GM18507 (cell line): ENCODE measurements at regions not wholly inside any gene's neighbourhood (a gene's known extent, or its start where the extent isn't known, plus 50 kb on each side); places are given as distances from the start of the nearest gene placed in this dataset.

Experiments used
- DNase-seq: peaks from one replicate; pipeline ENCODE4 v3.0.0; 2011; ENCODE audit warnings: low read depth; ENCODE audit not compliant: insufficient read length; ENCODE audit errors: extremely low spot score
- FAIRE-seq: peaks from 2 replicates; lab custom pipeline; 2011; peaks lifted over from hg19 to GRCh38; lab: Jason Lieb, UNC

- peak; percentile 33 for DNase-seq
Observed at GRCh38 chr16:31700530-31701388, 172.8 kb upstream of the ZNF267 start.

DNA sequence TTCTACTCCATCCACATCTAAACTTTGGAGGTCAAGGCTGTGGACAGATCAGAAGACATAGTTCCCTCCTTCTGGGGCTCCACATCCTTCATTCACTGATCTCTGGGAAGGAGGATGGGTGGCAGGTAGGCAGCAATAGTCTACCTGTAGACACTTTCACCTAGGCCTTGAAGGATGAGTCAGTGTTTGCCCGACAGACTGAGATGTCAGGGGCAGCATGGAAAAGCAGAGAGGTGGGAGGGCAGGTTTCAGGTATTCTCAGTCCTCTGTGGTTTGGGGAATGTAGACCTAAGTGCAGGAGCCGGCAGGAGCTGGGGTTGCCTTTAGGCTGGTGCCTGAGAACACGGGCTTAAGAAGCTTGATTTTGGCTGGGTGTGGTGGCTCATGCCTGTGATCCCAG lies 171.9 kb upstream of the ZNF267 start:
- FAIRE-seq (no peak), DNase-seq (no peak)

More at GRCh38 chr16:31700530-31701388, 172.8 kb upstream of the ZNF267 start:
- FAIRE-seq: peak; percentile 95

GRCh38 chr16:31702796-31703195 lies 170.8 kb upstream of the ZNF267 start:
- no peak for FAIRE-seq
- no peak for DNase-seq

GRCh38 chr16:31703526-31704128 lies 170.0 kb upstream of the ZNF267 start:
- FAIRE-seq: no peak

GRCh38 chr16:31704138-31704537 lies 169.5 kb upstream of the ZNF267 start:
- DNase-seq (no peak), FAIRE-seq (no peak)

More at GRCh38 chr16:31703526-31704128, 170.0 kb upstream of the ZNF267 start:
- DNase-seq: no peak

GRCh38 chr16:31705371-31705770 lies 168.2 kb upstream of the ZNF267 start:
- DNase-seq (no peak), FAIRE-seq (no peak)

DNA sequence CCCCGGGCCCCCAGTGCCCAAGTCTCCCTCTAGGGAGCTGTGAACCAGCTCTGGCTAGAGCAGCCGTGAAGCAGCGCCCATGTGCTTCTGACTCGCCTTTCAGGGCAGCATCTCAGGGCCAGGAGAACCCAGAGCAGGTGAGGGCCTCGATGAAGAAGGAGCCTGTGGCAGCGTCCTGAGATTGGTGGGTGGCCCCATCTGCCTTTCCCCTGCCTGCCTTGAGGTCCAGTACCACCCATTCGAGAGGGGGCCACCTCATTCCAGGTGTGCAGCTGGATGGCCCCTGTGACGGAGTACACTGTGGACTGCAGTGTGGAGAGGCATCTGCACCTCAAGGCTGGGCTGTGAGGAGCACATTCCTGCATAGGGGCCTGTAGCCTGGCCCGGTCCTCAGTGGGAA lies 167.3 kb upstream of the ZNF267 start:
- no peak for DNase-seq
- no peak for FAIRE-seq

GRCh38 chr16:31706925-31707324 lies 166.7 kb upstream of the ZNF267 start:
- FAIRE-seq (no peak), DNase-seq (no peak)

DNA sequence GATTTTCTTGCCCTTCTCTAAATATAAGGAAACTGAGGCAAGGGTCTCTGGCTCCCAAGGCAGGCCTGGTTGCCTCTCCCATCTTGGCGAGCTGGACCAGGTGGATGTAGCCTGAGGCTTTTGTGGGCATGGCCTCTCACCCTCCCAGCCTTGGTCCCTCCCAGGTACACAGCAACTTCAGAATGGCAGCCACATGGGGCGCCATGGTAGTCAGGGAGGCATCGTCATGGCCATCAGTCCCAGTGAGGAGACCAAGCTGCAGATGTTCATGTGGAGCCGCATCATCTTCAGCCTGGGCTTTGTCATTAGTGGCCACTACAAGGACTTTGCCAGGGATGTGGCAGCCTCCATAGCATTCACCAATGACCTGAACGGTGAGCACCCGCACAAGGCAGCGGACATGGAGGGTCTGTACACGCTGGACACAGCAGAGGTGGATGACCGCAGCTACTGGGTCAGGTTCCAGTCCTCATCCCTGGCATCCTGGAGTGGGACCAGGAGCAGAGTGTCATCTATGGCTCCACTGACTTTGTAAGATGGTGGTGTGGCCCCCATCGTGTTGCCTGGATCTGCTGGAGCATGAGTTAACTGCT lies 165.8 kb upstream of the ZNF267 start:
- DNase-seq (no peak), FAIRE-seq (no peak)

GRCh38 chr16:31708348-31708747 lies 165.3 kb upstream of the ZNF267 start:
- no peak for DNase-seq
- FAIRE-seq: no peak

DNA sequence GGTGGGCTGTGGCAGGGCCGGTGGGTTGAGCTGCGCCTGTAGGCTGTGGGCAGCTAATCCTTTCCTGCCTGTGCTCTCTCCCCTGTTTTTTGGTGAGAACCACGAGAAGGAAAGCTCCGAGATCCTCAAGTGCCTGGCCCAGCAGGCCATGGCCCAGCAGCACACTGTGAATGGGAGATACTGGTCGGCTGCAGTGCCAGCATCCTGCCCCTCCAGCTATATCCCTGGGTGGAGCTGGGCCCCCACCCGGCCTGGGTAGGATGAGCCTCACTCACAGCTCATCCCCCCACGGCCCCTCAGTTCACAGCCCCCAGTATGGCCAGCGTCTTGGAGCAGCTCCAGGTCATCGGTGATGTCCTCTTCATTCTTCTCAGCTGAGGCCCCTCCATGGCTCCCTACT lies 164.4 kb upstream of the ZNF267 start:
- FAIRE-seq (no peak), DNase-seq (no peak)

GRCh38 chr16:31710134-31710533 lies 163.5 kb upstream of the ZNF267 start:
- FAIRE-seq (no peak), DNase-seq (no peak)

DNA sequence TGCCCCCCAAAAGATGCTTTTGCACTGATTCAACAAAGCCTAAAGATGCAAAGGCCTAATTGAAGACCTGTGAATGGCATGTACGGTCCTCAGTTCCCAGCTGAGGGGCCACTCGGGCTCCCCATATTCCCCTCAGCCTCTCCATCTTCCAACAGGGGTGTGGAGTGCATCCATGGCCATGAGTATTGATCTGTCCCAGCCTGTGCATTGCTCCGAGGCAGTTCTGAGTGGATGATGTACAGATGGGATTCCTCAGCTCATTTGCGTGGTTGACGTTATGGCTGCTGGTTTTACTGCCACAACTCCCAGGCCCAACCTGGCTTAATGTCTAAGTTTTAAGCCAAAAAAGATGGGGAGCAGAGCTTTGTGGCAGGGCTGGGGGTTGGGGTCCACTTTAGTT lies 162.7 kb upstream of the ZNF267 start:
- DNase-seq (no peak), FAIRE-seq (no peak)

DNA sequence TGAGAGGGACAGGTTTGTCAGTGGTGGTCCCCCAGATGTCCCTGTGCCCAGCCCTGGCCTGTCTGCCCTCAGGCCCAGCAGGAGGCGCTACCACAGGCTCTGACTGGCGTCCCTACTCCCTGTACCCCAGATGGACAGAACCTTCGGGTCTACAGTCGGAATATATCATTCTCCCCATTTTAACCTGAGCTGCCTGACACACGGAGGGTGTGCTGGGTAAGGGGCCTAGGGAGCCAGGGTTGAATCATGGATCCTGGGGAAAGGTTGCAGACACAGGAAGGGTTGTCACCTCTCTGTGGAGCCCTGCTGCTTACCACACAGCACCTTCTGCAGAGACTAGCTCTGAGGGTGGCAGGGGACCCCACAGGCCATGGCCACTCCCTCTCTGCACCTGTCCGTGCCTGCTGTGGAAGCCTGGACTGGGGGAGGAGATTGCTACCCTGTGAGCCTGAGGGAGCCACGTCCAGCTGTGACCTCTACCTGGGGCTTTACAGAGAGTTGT lies 162.2 kb upstream of the ZNF267 start:
- DNase-seq: no peak
- no peak for FAIRE-seq

DNA sequence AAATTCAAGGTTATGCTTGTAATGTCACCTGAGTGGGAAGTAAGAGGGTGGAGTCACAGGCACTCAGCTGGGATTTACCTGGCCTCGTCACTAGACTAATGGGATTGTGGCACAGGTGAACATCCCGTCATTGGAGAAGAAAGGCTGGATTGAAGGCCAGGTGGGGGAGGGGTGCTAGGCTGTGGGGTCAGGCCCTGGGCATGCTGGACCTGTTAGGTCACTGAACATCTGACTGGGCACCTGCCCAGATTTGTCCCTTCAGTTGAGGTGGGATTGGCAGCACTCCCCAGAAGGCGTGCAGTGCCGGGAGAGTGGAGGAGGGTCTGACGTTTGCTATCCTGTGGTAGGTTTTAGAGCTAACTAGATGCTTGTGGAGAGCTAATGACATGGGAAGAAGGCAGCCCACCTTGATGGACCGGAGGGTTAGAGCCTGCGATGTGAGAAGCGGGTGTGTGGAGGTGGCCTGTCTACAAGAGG lies 161.5 kb upstream of the ZNF267 start:
- no peak for DNase-seq

DNA sequence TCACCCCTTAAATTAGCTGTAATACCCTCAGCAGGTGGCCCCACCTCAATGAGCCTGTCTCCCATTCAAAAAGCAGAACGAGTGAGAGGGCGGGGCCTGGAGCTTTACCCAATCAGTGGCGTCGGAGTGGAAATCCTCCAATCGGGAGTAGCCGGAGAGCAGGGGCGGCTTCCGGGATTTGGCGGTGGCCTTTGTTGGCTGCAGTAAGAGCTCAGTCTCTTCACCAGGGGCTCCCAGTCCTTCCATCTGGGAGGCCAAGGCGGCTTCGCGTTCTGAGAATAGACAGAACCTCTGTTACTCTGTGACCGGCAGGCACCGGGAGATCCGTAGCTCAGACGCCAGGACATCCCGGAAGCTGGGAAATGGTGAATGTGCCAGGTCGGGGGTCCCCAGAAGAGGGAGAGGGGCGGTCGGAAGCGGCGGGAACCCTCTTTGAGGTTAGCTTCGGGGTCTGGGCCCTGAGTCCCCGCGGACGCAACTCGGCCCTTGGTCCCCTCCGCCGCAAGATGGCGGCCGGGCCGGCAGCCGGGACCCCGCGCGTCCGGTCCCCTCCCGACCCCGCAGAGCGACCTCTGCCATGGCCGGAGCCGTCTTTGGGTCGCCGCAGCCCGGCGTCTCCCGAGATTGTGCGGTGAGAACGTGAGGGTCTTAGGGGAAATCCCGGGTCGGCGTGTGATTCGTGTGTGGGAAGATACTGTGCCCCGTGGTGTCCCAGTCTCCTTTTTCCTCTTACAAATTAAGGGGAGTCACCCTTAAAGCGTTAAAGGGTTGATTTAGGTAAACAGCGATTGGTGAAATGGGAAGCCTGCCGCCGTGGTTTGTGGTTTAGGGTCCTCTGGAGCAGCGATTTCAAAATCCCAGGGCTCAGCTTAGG lies 160.3 kb upstream of the ZNF267 start:
- FAIRE-seq: peak; percentile 91

More for the DNA sequence above, 161.5 kb upstream of the ZNF267 start:
- no peak for FAIRE-seq

GRCh38 chr16:31713945-31714902 lies 159.4 kb upstream of the ZNF267 start:
- DNase-seq: no peak
- FAIRE-seq: no peak

More for the DNA sequence above, 160.3 kb upstream of the ZNF267 start:
- DNase-seq: peak; percentile 84

GRCh38 chr16:31714903-31715504 lies 158.6 kb upstream of the ZNF267 start:
- DNase-seq: no peak
- FAIRE-seq: no peak
